ENCODE measurements at regions not wholly inside any gene's neighbourhood (a gene's known extent, or its start where the extent isn't known, plus 50 kb on each side); places are given as distances from the start of the nearest gene placed in this dataset.

DNA sequence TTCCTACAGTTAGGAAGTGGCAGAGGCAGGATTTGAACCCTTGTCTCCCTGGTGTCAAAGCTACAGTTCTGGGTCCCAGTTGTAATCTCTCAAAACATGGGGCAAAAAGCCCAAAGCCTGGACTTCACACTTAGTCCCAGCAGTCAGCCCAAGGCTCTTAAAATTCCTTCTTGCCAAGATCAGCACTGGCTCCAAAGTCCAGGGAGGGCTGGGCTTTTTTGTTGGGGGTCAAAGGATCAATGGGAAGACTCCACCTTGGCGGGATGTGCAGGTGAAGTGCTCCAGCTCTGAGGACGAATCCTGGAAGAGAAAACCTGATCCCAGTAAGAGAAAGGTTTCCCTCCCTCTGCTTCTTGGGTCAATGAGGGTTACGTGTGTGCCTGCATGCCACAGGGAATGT lies 195.5 kb downstream of the HAPSTR1 start:
- Mint-ChIP-seq H3K4me3 (no peak overlapping the region), H3K27ac (peak overlapping the region in 1 of 3 donors; percentile 74), H3K27me3 (no peaks in the 10 kb centered on the region), H3K36me3 (no peaks in the 10 kb centered on the region), H3K4me1 (no peaks in the 10 kb centered on the region), H3K9me3 (peaks cover 0 to 9% (median 2%) of the 10 kb centered on the region in 7 donors)
- no peak for DNase-seq
- Histone ChIP-seq H3K4me3 (ENCODE audit: low read depth, low read length) (no peak overlapping the region), H3K36me3 (ENCODE audit: control insufficient read depth, insufficient read depth, low read length) (no peaks in the 10 kb centered on the region), H3K27me3 (ENCODE audit: control insufficient read depth, insufficient read depth, low read length) (no peaks in the 10 kb centered on the region), H3K9me3 (ENCODE audit: control insufficient read depth in 2 of 2, low read length in 2 of 2) (no peaks in the 10 kb centered on the region), H3K4me1 (ENCODE audit: control insufficient read depth, insufficient read depth, low read length, poor library complexity, severe bottlenecking) (no peaks in the 10 kb centered on the region), H3K27ac (ENCODE audit: insufficient read depth, low read length, poor library complexity, severe bottlenecking) (no peak overlapping the region)
- no peak for ATAC-seq (ENCODE audit: low read depth in 2 of 2)

DNA sequence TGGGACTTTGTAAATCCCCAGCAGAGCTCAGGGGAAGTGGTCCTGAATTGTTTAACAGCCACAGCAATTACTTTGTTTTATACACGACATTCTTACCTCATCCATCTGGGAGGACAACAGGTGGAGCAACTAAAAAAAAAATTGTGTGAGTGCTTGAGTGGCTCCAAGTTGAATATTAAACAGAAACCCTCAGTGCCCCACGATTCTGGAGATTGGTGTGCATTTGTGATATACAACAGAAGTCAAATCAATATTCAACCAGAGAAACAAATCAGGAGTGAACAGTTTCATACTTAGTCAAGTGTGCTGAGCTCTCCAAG lies 204.8 kb downstream of the HAPSTR1 start:
- no peaks in the 10 kb centered on the region for H3K36me3 ChIP-seq (ENCODE audit: control insufficient read depth, insufficient read depth, low read length)
- Mint-ChIP-seq H3K36me3 (no peaks in the 10 kb centered on the region), H3K4me3 (no peak overlapping the region), H3K27ac (peak overlapping the region in 1 of 3 donors; percentile 45), H3K9me3 (peaks cover 0 to 5% (median 0%) of the 10 kb centered on the region in 7 donors), H3K4me1 (no peaks in the 10 kb centered on the region), H3K27me3 (no peaks in the 10 kb centered on the region)
- ATAC-seq (ENCODE audit: low read depth in 2 of 2) (no peak), DNase-seq (no peak)
- H3K4me3 ChIP-seq (ENCODE audit: low read depth, low read length): no peak overlapping the region
- no peak overlapping the region for H3K27ac ChIP-seq (ENCODE audit: insufficient read depth, low read length, poor library complexity, severe bottlenecking)
- H3K27me3 ChIP-seq (ENCODE audit: control insufficient read depth, insufficient read depth, low read length): no peaks in the 10 kb centered on the region
- no peaks in the 10 kb centered on the region for H3K9me3 ChIP-seq (ENCODE audit: control insufficient read depth in 2 of 2, low read length in 2 of 2)
- H3K4me1 ChIP-seq (ENCODE audit: control insufficient read depth, insufficient read depth, low read length, poor library complexity, severe bottlenecking): no peaks in the 10 kb centered on the region

- H3K9me3 Mint-ChIP-seq: peaks cover 0 to 1% (median 0%) of the 10 kb centered on the region in 7 donors
Observed at GRCh38 chr16:9297437-9298113, 206.1 kb downstream of the HAPSTR1 start.

DNA sequence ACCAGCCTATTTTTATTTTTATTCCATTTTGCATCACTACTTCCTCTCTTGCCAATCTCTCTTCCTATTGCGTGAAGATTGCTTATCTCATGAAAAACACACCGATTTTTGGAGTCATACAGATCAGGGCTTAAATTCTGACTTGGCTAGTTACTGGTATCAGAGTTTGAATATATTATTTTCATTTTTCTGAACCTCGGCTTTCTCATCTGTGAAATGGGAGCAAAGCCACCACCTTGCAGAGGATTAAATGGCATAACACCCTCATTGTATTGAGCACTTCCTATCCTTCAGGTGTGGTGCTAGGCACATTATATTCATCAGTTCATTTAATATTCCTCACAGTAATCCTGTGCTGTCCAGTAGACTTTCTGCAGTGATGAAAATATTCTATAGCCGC lies 208.8 kb downstream of the HAPSTR1 start:
- no peaks in the 10 kb centered on the region for H3K4me1 Mint-ChIP-seq
- Histone ChIP-seq H3K27me3 (ENCODE audit: control insufficient read depth, insufficient read depth, low read length) (no peaks in the 10 kb centered on the region), H3K4me1 (ENCODE audit: control insufficient read depth, insufficient read depth, low read length, poor library complexity, severe bottlenecking) (no peaks in the 10 kb centered on the region), H3K9me3 (ENCODE audit: control insufficient read depth in 2 of 2, low read length in 2 of 2) (no peaks in the 10 kb centered on the region), H3K36me3 (ENCODE audit: control insufficient read depth, insufficient read depth, low read length) (no peaks in the 10 kb centered on the region), H3K27ac (ENCODE audit: insufficient read depth, low read length, poor library complexity, severe bottlenecking) (no peak overlapping the region), H3K4me3 (ENCODE audit: low read depth, low read length) (no peak overlapping the region)
- ATAC-seq (ENCODE audit: low read depth in 2 of 2) (no peak), DNase-seq (no peak)
- no peak overlapping the region for H3K27ac Mint-ChIP-seq
- H3K4me3 Mint-ChIP-seq: no peak overlapping the region
- no peaks in the 10 kb centered on the region for H3K36me3 Mint-ChIP-seq
- peaks cover 0 to 5% (median 0%) of the 10 kb centered on the region in 7 donors for H3K9me3 Mint-ChIP-seq
- no peaks in the 10 kb centered on the region for H3K27me3 Mint-ChIP-seq

More at GRCh38 chr16:9297437-9298113, 206.1 kb downstream of the HAPSTR1 start:
- Histone ChIP-seq H3K36me3 (ENCODE audit: control insufficient read depth, insufficient read depth, low read length) (no peaks in the 10 kb centered on the region), H3K4me1 (ENCODE audit: control insufficient read depth, insufficient read depth, low read length, poor library complexity, severe bottlenecking) (no peaks in the 10 kb centered on the region), H3K27me3 (ENCODE audit: control insufficient read depth, insufficient read depth, low read length) (no peaks in the 10 kb centered on the region), H3K4me3 (ENCODE audit: low read depth, low read length) (no peak overlapping the region), H3K9me3 (ENCODE audit: control insufficient read depth in 2 of 2, low read length in 2 of 2) (no peaks in the 10 kb centered on the region), H3K27ac (ENCODE audit: insufficient read depth, low read length, poor library complexity, severe bottlenecking) (no peak overlapping the region)
- no peak for DNase-seq
- Mint-ChIP-seq H3K36me3 (no peaks in the 10 kb centered on the region), H3K4me3 (no peak overlapping the region), H3K27me3 (no peaks in the 10 kb centered on the region), H3K4me1 (no peaks in the 10 kb centered on the region), H3K27ac (no peak overlapping the region)
- ATAC-seq (ENCODE audit: low read depth in 2 of 2): no peak

- no peaks in the 10 kb centered on the region for H3K36me3 Mint-ChIP-seq
- DNase-seq (no peak), ATAC-seq (ENCODE audit: low read depth in 2 of 2) (no peak)
- H3K27me3 Mint-ChIP-seq: no peaks in the 10 kb centered on the region
- H3K27me3 ChIP-seq (ENCODE audit: control insufficient read depth, insufficient read depth, low read length): no peaks in the 10 kb centered on the region
- peaks cover 0 to 5% (median 0%) of the 10 kb centered on the region in 7 donors for H3K9me3 Mint-ChIP-seq
- no peaks in the 10 kb centered on the region for H3K4me1 Mint-ChIP-seq
- no peaks in the 10 kb centered on the region for H3K4me1 ChIP-seq (ENCODE audit: control insufficient read depth, insufficient read depth, low read length, poor library complexity, severe bottlenecking)
- H3K27ac ChIP-seq (ENCODE audit: insufficient read depth, low read length, poor library complexity, severe bottlenecking): no peak overlapping the region
- no peaks in the 10 kb centered on the region for H3K36me3 ChIP-seq (ENCODE audit: control insufficient read depth, insufficient read depth, low read length)
- H3K9me3 ChIP-seq (ENCODE audit: control insufficient read depth in 2 of 2, low read length in 2 of 2): no peaks in the 10 kb centered on the region
- H3K4me3 ChIP-seq (ENCODE audit: low read depth, low read length): no peak overlapping the region
- H3K4me3 Mint-ChIP-seq: no peak overlapping the region
- H3K27ac Mint-ChIP-seq: no peak overlapping the region
Observed at GRCh38 chr16:9302072-9302471, 210.6 kb downstream of the HAPSTR1 start.

DNA sequence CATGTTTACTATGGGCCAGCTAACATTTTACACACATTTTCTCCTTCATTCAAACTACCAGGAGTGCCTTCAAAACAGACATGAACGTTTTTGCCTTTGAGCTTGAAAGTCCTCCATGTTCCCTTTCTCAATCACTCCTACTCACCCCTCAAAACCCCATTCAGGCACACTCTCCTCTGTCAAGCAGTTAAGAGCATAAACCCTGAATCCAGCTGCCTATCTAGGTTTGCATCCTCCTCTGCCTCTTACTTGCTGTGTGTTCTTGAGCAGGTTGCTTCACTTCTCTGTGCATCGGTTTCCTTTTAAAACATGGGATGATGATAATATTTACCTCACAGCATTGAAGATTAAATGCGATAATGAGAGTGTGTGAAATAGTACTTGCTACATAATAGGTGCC lies 215.3 kb downstream of the HAPSTR1 start:
- no peaks in the 10 kb centered on the region for H3K9me3 ChIP-seq (ENCODE audit: control insufficient read depth in 2 of 2, low read length in 2 of 2)
- no peaks in the 10 kb centered on the region for H3K4me1 ChIP-seq (ENCODE audit: control insufficient read depth, insufficient read depth, low read length, poor library complexity, severe bottlenecking)
- Mint-ChIP-seq H3K27ac (no peak overlapping the region), H3K9me3 (peaks cover 0 to 5% (median 0%) of the 10 kb centered on the region in 7 donors), H3K36me3 (no peaks in the 10 kb centered on the region), H3K27me3 (no peaks in the 10 kb centered on the region), H3K4me3 (no peak overlapping the region), H3K4me1 (no peaks in the 10 kb centered on the region)
- H3K27ac ChIP-seq (ENCODE audit: insufficient read depth, low read length, poor library complexity, severe bottlenecking): no peak overlapping the region
- H3K36me3 ChIP-seq (ENCODE audit: control insufficient read depth, insufficient read depth, low read length): no peaks in the 10 kb centered on the region
- H3K27me3 ChIP-seq (ENCODE audit: control insufficient read depth, insufficient read depth, low read length): no peaks in the 10 kb centered on the region
- ATAC-seq (ENCODE audit: low read depth in 2 of 2) (no peak), DNase-seq (no peak)
- no peak overlapping the region for H3K4me3 ChIP-seq (ENCODE audit: low read depth, low read length)

DNA sequence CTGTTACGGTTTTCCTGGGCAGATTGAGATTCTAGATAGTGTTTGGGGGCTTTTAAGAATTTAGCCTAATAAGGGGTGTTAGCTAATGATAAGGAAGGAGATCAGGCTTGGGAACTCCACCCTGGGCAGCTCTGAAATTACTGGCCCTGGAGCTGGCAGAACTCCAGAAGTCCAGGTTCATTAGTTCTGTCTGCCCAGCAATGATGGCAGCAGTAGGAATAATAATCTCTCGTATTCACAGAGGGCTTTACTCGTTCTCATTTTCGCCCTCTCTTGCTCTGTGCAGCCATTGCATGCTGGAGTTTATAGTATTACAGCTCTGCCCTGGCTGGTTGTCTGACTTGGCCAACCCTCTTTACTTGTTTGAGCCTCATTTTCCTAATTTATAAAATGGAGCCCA lies 216.0 kb downstream of the HAPSTR1 start:
- no peak for DNase-seq

GRCh38 chr16:9308356-9308801 lies 216.9 kb downstream of the HAPSTR1 start:
- ATAC-seq (ENCODE audit: low read depth in 2 of 2) (no peak), DNase-seq (no peak)
- Histone ChIP-seq H3K9me3 (ENCODE audit: control insufficient read depth in 2 of 2, low read length in 2 of 2) (no peaks in the 10 kb centered on the region), H3K36me3 (ENCODE audit: control insufficient read depth, insufficient read depth, low read length) (no peaks in the 10 kb centered on the region), H3K27me3 (ENCODE audit: control insufficient read depth, insufficient read depth, low read length) (no peaks in the 10 kb centered on the region), H3K27ac (ENCODE audit: insufficient read depth, low read length, poor library complexity, severe bottlenecking) (no peak overlapping the region), H3K4me1 (ENCODE audit: control insufficient read depth, insufficient read depth, low read length, poor library complexity, severe bottlenecking) (no peaks in the 10 kb centered on the region), H3K4me3 (ENCODE audit: low read depth, low read length) (no peak overlapping the region)
- no peak overlapping the region for H3K4me3 Mint-ChIP-seq
- H3K27ac Mint-ChIP-seq: no peak overlapping the region
- no peaks in the 10 kb centered on the region for H3K27me3 Mint-ChIP-seq
- H3K9me3 Mint-ChIP-seq: peaks cover 0 to 2% (median 0%) of the 10 kb centered on the region in 7 donors
- H3K36me3 Mint-ChIP-seq: no peaks in the 10 kb centered on the region
- H3K4me1 Mint-ChIP-seq: no peaks in the 10 kb centered on the region

More for the DNA sequence above, 216.0 kb downstream of the HAPSTR1 start:
- Mint-ChIP-seq H3K4me3 (no peak overlapping the region), H3K9me3 (peaks cover 0 to 5% (median 0%) of the 10 kb centered on the region in 7 donors), H3K27me3 (no peaks in the 10 kb centered on the region), H3K36me3 (no peaks in the 10 kb centered on the region), H3K4me1 (no peaks in the 10 kb centered on the region), H3K27ac (no peak overlapping the region)
- Histone ChIP-seq H3K9me3 (ENCODE audit: control insufficient read depth in 2 of 2, low read length in 2 of 2) (no peaks in the 10 kb centered on the region), H3K4me1 (ENCODE audit: control insufficient read depth, insufficient read depth, low read length, poor library complexity, severe bottlenecking) (no peaks in the 10 kb centered on the region), H3K27me3 (ENCODE audit: control insufficient read depth, insufficient read depth, low read length) (no peaks in the 10 kb centered on the region), H3K4me3 (ENCODE audit: low read depth, low read length) (no peak overlapping the region), H3K36me3 (ENCODE audit: control insufficient read depth, insufficient read depth, low read length) (no peaks in the 10 kb centered on the region), H3K27ac (ENCODE audit: insufficient read depth, low read length, poor library complexity, severe bottlenecking) (no peak overlapping the region)
- ATAC-seq (ENCODE audit: low read depth in 2 of 2): no peak
